ENCODE measurements at regions not wholly inside any gene's neighbourhood (a gene's known extent, or its start where the extent isn't known, plus 50 kb on each side); places are given as distances from the start of the nearest gene placed in this dataset.
"Not testable (repeated sequence)": the region's sequence is repeated elsewhere in the genome, so short reads cannot be mapped to it uniquely, and the experiment has no call there.

DNA sequence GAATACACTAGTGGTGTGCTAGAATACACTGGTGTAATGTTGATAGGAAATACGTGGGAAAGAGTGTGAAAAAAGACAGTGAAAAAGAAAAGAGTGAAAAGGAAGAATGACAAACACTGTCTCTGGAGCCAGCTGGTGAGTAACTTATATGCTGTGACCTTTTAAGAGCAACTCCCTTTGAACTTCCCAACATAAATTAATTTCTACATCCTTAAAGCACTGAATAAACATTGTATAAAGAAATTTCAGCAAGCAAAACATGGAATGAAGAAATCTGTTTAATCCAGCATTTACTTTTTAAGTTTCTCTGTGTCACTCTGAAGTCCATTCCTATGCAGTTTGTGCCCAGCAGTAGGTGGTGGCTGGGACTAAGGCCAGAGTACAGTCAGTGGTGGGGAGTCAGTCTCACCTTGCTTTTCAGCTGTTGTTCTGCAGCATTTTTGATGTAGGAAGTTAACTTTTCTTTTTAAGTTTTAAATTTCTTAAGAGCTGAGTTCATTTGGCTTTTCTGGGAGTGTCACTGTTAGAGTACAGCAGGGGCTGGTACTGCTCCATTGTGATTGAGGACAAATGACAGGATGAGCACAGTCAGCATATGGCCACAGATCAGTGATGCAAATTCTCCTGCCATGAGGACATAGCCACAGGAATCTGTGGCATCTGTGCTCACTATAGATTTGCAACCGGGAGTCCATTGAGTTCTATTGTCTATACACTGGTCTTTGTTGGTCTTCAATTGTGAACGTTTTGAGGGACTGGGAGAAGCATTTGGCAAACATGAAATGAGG, 321.8 kb downstream of the ZNF248 start:
- DNase-seq (ENCODE audit: insufficient read length, low spot score) (no peak), FAIRE-seq (no peak)
- TF ChIP-seq, protein P1, sequence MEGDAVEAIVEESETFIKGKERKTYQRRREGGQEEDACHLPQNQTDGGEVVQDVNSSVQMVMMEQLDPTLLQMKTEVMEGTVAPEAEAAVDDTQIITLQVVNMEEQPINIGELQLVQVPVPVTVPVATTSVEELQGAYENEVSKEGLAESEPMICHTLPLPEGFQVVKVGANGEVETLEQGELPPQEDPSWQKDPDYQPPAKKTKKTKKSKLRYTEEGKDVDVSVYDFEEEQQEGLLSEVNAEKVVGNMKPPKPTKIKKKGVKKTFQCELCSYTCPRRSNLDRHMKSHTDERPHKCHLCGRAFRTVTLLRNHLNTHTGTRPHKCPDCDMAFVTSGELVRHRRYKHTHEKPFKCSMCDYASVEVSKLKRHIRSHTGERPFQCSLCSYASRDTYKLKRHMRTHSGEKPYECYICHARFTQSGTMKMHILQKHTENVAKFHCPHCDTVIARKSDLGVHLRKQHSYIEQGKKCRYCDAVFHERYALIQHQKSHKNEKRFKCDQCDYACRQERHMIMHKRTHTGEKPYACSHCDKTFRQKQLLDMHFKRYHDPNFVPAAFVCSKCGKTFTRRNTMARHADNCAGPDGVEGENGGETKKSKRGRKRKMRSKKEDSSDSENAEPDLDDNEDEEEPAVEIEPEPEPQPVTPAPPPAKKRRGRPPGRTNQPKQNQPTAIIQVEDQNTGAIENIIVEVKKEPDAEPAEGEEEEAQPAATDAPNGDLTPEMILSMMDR (IDR thresholded peaks at IDR 0.05; ENCODE audit: insufficient read depth, missing control alignments) = no peak

DNA sequence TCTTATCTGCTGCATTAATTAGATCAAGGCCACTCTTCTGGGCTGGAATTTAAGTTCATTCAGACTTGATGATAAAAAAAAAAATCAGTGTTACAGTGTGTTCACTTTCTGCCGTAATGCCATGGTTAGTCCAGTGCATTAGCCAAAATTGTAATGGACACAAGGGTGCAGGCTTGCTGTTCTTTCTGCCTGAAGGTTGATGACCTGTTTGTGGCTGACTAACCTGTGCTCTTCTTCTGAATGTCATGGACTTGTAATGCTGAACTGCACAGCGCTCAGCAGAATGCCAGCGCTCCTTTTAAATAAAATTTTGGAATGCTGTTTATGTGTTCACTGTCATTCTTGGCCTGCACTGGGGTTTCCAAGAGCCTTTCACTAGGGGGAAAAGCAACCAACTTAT, 323.2 kb downstream of the ZNF248 start:
- DNase-seq (ENCODE audit: insufficient read length, low spot score) (no peak), FAIRE-seq (no peak)
- TF ChIP-seq, protein P1 (IDR thresholded peaks at IDR 0.05; ENCODE audit: insufficient read depth, missing control alignments) = no peak

DNA sequence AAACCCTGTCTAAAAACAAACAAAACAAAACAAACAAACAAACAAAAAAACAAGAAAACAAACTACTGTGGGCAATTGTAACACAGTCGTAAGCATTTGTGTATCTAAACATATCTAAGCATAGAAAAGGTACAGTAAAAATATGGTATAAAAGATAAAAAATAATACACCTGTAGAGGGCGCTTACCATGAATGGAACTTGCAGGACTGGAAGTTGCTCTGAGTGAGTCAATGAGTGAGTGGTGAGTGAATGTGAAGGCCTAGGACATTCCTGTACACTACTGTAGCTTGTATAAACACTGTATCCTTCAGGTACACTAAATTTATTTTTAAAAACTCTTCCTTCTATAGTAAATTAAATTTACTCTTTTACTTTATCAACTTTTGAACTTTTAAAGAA, 332.0 kb downstream of the ZNF248 start:
- not testable (repeated sequence) for FAIRE-seq; DNase-seq (ENCODE audit: insufficient read length, low spot score)

DNA sequence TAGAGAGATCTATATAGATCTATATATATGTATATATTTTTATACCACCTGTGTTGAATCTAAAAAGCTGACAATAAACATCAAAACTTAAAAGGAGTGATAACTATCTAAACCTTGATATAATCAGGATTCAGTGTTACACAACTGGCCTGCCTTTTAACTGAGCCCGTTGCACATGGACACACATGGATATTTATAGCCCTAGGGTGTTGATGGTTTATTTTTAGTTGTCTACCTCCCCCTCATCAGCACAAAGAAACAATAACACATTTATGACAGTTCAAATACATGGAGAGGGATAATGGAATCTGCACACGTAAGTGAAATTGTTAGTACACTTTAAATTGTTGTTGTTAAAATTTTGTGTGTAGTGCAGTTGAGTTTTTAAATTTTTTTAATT, 336.9 kb downstream of the ZNF248 start:
- TF ChIP-seq, protein P1 (IDR thresholded peaks at IDR 0.05; ENCODE audit: insufficient read depth, missing control alignments) = no peak
- no peak for DNase-seq (ENCODE audit: insufficient read length, low spot score)
- FAIRE-seq = no peak

DNA sequence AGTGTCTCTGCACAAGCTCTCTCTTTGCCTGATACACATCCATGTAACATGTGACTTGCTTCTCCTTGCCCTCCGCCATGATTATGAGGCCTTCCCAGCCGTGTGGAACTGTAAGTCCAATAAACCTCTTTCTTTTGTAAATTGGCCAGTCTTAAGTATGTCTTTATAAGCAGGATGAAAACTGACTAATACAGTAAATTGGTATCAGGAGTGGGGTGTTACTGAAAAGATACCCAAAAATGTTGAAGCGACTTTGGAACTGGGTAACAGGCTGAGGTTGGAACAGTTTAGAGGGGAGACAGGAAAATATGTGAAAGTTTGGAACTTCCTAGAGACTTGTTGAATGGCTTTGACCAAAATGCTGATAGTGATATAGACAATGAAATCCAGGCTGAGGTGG, 346.9 kb downstream of the ZNF248 start:
- not testable (repeated sequence) for DNase-seq (ENCODE audit: insufficient read length, low spot score); FAIRE-seq

DNA sequence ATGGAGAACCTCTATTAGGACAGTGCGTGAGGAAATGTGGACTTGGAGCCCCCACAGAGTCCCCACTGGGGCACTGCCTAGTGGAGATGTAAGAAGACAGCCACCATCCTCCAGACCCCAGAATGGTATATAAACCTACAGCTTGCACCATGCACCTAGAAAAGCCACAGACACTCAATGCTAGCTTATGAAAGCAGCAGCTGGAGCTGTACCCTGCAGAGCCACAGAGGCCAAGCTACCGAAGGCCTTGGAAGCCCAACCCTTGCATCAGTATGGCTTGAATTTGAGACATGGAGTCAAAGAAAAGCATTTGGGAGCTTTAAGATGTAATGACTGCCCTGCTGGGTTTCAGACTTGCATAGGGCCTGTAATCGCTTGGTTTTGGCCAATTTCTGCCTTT, 361.3 kb downstream of the ZNF248 start:
- TF ChIP-seq, protein P1 (IDR thresholded peaks at IDR 0.05; ENCODE audit: insufficient read depth, missing control alignments) = no peak
- FAIRE-seq (no peak), DNase-seq (ENCODE audit: insufficient read length, low spot score) (no peak)

DNA sequence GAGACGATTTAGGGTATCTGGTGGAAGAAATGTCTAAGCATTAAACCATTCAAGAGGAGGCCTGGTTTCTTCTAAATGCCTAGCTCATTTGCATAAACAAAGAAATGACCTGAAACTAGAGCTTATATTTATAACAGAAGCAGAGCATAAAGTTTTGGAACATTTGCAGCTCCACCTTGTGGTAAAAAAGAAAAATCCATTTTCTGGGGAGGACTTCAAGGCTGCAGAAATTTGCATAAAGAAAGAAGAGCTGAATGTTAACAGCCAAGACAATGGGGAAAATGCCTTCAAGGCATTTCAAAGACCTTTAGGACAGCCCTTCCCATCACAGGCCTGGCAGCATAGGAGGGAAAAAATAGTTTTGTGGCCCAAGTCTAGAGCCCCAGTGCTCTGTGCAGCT, 362.0 kb downstream of the ZNF248 start:
- FAIRE-seq (no peak), DNase-seq (ENCODE audit: insufficient read length, low spot score) (no peak)
- TF ChIP-seq, protein P1 (IDR thresholded peaks at IDR 0.05; ENCODE audit: insufficient read depth, missing control alignments) = peak; percentile 8

DNA sequence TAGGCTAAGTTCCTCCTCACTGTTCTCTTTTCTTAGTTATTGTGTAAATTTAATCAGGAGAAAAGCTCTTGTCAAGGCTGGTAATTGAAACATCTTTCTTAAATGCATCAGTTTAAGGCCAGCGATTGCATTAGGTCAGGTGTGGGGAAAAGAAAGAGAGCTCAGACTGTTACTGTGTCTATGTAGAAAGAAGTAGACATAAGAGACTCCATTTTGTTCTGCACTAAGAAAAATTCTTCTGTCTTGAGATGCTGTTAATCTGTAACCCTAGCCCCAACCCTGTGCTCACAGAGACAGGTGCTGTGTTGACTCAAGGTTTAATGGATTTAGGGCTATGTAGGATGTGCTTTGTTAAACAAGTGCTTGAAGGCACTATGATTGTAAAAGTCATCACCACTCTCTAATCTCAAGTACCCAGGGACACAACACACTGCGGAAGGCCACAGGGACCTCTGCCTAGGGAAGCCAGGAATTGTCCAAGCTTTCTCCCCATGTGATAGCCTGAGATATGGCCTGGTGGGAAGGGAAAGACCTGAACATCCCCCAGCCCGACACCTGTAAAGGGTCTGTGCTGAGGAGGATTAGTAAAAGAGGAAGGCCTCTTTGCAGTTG, 364.1 kb downstream of the ZNF248 start:
- DNase-seq (ENCODE audit: insufficient read length, low spot score); FAIRE-seq: not testable (repeated sequence)

Data from D721Med (cell line).